ENCODE measurements at regions not wholly inside any gene's neighbourhood (a gene's known extent, or its start where the extent isn't known, plus 50 kb on each side); places are given as distances from the start of the nearest gene placed in this dataset.

- TF ChIP-seq YY1 (IDR thresholded peaks at IDR 0.05; ENCODE audit: low read depth) (no peak), CTCF (IDR thresholded peaks at IDR 0.05) (no peak), TCF12 (IDR thresholded peaks at IDR 0.05) (no peak), GABPA (IDR thresholded peaks at IDR 0.05; ENCODE audit: low read depth) (no peak), SIN3A (IDR thresholded peaks at IDR 0.05; ENCODE audit: borderline replicate concordance, low read depth, low read length) (no peak), NFIC (IDR thresholded peaks at IDR 0.05; ENCODE audit: borderline replicate concordance) (no peak), CHD2 (IDR thresholded peaks at IDR 0.05; ENCODE audit: low read length, partially characterized antibody) (no peak), RAD21 (IDR thresholded peaks at IDR 0.05; ENCODE audit: low read length) (no peak), RCOR1 (IDR thresholded peaks at IDR 0.05; ENCODE audit: low read length) (no peak), USF1 (IDR thresholded peaks at IDR 0.05; ENCODE audit: borderline replicate concordance, low read depth) (no peak), EP300 (IDR thresholded peaks at IDR 0.05; ENCODE audit: borderline replicate concordance in 1 of 2, low read depth in 1 of 2, low read length in 1 of 2) (no peak), POLR2AphosphoS5 (IDR thresholded peaks at IDR 0.05; ENCODE audit: low read depth, low read length) (no peak), REST (IDR thresholded peaks at IDR 0.05; ENCODE audit: low read depth, low read length) (no peak), MAX (IDR thresholded peaks at IDR 0.05; ENCODE audit: low read depth) (no peak)
These were observed 190.9 kb upstream of the PPP1R3A start for GRCh38 chr7:114109721-114110120.

All from SK-N-SH (cell line).